IPS-18a (cell line): ENCODE measurements at regions not wholly inside any gene's neighbourhood (a gene's known extent, or its start where the extent isn't known, plus 50 kb on each side); places are given as distances from the start of the nearest gene placed in this dataset.

ENCODE experiments used
- H3K27ac ChIP-seq: one replicate; pipeline ENCODE4 v1.5.1; 2013; ENCODE audit warnings: low read length
- H3K27me3 ChIP-seq: one replicate; pipeline ENCODE4 v1.6.1; 2013; ENCODE audit warnings: mild to moderate bottlenecking, low read length; ENCODE audit not compliant: control insufficient read depth, insufficient read depth
- H3K36me3 ChIP-seq: one replicate; pipeline ENCODE4 v1.6.1; 2013; ENCODE audit warnings: low read depth, low read length; ENCODE audit not compliant: control insufficient read depth
- H3K4me1 ChIP-seq: one replicate; pipeline ENCODE4 v1.6.1; 2013; ENCODE audit warnings: low read depth, low read length; ENCODE audit not compliant: control insufficient read depth
- H3K4me3 ChIP-seq: one replicate; pipeline ENCODE4 v1.5.1; 2013; ENCODE audit warnings: low read length
- H3K9ac ChIP-seq: one replicate; pipeline ENCODE4 v1.6.1; 2013; ENCODE audit warnings: mild to moderate bottlenecking, low read length, moderate library complexity
- H3K9me3 ChIP-seq: one replicate; pipeline ENCODE4 v1.6.1; 2013; ENCODE audit warnings: low read depth, low read length; ENCODE audit not compliant: control insufficient read depth

GRCh38 chr14:49972823-49973222 lies 79.9 kb downstream of the ARF6 start:
- no peaks in the 10 kb centered on the region for H3K4me1 ChIP-seq
- no peak overlapping the region for H3K9ac ChIP-seq

GRCh38 chr14:49975276-49975675 lies 82.4 kb downstream of the ARF6 start:
- no peak overlapping the region for H3K4me3 ChIP-seq
- no peak overlapping the region for H3K27ac ChIP-seq
- no peaks in the 10 kb centered on the region for H3K4me1 ChIP-seq

More at GRCh38 chr14:49972823-49973222, 79.9 kb downstream of the ARF6 start:
- H3K27me3 ChIP-seq: no peaks in the 10 kb centered on the region
- H3K9me3 ChIP-seq: no peaks in the 10 kb centered on the region
- H3K4me3 ChIP-seq: no peak overlapping the region
- H3K36me3 ChIP-seq: no peaks in the 10 kb centered on the region
- no peak overlapping the region for H3K27ac ChIP-seq

DNA sequence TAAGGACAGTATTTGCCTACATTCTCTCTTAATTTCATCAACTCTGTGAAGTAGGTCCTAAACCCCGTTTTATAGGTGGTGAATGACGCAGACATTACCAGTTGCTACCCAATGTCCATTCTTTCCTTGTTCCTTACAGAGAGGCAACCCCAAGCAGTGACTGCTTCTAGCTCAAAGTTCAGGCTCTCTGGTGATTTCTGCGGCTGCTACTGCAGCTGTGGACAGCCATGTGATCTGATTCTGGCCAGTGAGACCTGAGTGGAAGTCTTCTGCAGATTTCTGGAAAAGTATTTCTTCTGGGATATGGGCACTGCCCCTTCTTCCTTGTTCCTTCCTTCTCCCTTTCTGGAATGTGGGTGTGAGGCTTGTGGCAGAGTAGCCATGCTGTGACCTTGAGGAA lies 82.9 kb downstream of the ARF6 start:
- H3K9ac ChIP-seq: no peak overlapping the region
- H3K27me3 ChIP-seq: no peaks in the 10 kb centered on the region
- no peaks in the 10 kb centered on the region for H3K4me1 ChIP-seq

More at GRCh38 chr14:49975276-49975675, 82.4 kb downstream of the ARF6 start:
- H3K36me3 ChIP-seq: no peaks in the 10 kb centered on the region
- no peaks in the 10 kb centered on the region for H3K27me3 ChIP-seq
- H3K9me3 ChIP-seq: no peaks in the 10 kb centered on the region
- no peak overlapping the region for H3K9ac ChIP-seq

DNA sequence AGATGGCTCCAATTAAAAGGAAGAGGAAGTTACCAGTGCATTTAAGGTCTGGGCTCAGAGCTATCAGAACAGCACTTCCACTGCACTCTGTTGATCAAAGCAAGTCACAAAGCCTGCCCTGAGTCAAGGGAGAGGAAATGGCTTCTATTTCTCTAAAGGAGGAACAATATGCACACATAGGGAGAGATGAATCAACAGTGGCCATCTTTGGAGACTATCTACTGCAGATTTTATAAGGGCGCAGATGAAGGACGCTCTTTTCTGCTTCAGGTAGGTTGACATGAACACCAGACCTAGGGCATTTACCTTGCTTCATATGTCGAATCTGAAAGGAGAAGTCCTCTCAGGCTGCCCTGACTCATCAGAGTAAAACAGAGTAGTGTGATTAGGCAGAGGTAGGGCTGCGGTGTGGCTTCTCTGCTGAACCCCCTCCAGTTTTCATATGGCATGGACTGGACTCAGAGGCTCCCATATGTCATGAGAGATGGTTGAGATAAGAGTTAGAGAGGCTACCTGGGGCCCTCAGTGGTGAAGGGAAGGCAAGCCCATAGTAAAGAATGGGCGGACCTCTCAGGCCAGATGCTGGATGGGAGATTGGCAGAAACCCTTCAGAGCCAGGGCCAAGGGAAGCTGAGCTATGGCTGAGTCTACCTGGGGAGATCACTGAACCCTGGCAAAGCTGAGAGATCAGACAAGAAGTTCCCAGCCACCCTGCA lies 84.4 kb downstream of the ARF6 start:
- Histone ChIP-seq H3K9ac (no peak overlapping the region), H3K4me3 (no peak overlapping the region), H3K36me3 (no peaks in the 10 kb centered on the region), H3K9me3 (no peaks in the 10 kb centered on the region), H3K27me3 (no peaks in the 10 kb centered on the region), H3K27ac (no peak overlapping the region), H3K4me1 (no peaks in the 10 kb centered on the region)

More for the DNA sequence above, 82.9 kb downstream of the ARF6 start:
- Histone ChIP-seq H3K36me3 (no peaks in the 10 kb centered on the region), H3K9me3 (no peaks in the 10 kb centered on the region), H3K4me3 (no peak overlapping the region), H3K27ac (no peak overlapping the region)

DNA sequence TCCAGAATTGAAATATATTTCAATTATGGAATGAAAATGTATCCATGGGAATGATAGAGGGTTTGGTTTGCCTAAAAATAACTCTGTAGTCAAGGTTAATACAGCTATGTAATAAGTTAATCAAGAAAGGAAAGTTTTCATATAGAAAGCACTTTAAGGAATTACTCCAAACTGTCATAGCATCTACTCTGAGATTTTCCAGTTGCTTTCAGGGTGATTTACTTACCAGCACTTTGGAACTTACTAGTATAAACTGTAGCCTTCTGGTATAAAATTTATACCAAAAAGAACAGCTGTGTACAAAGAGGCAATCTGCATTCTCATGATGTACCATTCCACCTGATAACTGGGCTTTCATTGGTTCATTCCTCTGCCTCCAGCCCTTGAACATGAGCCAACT lies 87.1 kb downstream of the ARF6 start:
- Histone ChIP-seq H3K4me1 (no peaks in the 10 kb centered on the region), H3K36me3 (no peaks in the 10 kb centered on the region), H3K4me3 (no peak overlapping the region), H3K27me3 (no peaks in the 10 kb centered on the region), H3K9me3 (no peaks in the 10 kb centered on the region), H3K27ac (no peak overlapping the region), H3K9ac (no peak overlapping the region)

GRCh38 chr14:49982082-49982481 lies 89.2 kb downstream of the ARF6 start:
- Histone ChIP-seq H3K9ac (no peak overlapping the region), H3K4me1 (no peaks in the 10 kb centered on the region), H3K36me3 (no peaks in the 10 kb centered on the region), H3K4me3 (no peak overlapping the region), H3K27ac (no peak overlapping the region), H3K9me3 (no peaks in the 10 kb centered on the region), H3K27me3 (no peaks in the 10 kb centered on the region)

GRCh38 chr14:49982501-49982951 lies 89.6 kb downstream of the ARF6 start:
- no peaks in the 10 kb centered on the region for H3K9me3 ChIP-seq
- no peak overlapping the region for H3K9ac ChIP-seq
- no peaks in the 10 kb centered on the region for H3K27me3 ChIP-seq
- no peaks in the 10 kb centered on the region for H3K36me3 ChIP-seq
- H3K4me1 ChIP-seq: no peaks in the 10 kb centered on the region
- H3K4me3 ChIP-seq: no peak overlapping the region
- no peak overlapping the region for H3K27ac ChIP-seq

- Histone ChIP-seq H3K36me3 (no peaks in the 10 kb centered on the region), H3K9ac (no peak overlapping the region), H3K4me3 (no peak overlapping the region), H3K9me3 (no peaks in the 10 kb centered on the region), H3K27ac (no peak overlapping the region), H3K27me3 (no peaks in the 10 kb centered on the region), H3K4me1 (no peaks in the 10 kb centered on the region)
These were observed 91.5 kb downstream of the ARF6 start for GRCh38 chr14:49984424-49984823.

- no peak overlapping the region for H3K4me3 ChIP-seq
- H3K27ac ChIP-seq: no peak overlapping the region
- H3K9me3 ChIP-seq: no peaks in the 10 kb centered on the region
- no peaks in the 10 kb centered on the region for H3K36me3 ChIP-seq
- H3K4me1 ChIP-seq: no peaks in the 10 kb centered on the region
- H3K9ac ChIP-seq: no peak overlapping the region
- no peaks in the 10 kb centered on the region for H3K27me3 ChIP-seq
These were observed 93.6 kb downstream of the ARF6 start for GRCh38 chr14:49986343-49987014.

GRCh38 chr14:49988080-49988990 lies 95.5 kb downstream of the ARF6 start:
- Histone ChIP-seq H3K4me3 (no peak overlapping the region), H3K27me3 (no peaks in the 10 kb centered on the region), H3K4me1 (no peaks in the 10 kb centered on the region), H3K36me3 (no peaks in the 10 kb centered on the region), H3K9ac (no peak overlapping the region), H3K27ac (no peak overlapping the region), H3K9me3 (no peaks in the 10 kb centered on the region)

GRCh38 chr14:49989966-49990365 lies 97.1 kb downstream of the ARF6 start:
- H3K27ac ChIP-seq: no peak overlapping the region
- H3K27me3 ChIP-seq: no peaks in the 10 kb centered on the region
- H3K4me1 ChIP-seq: no peaks in the 10 kb centered on the region
- no peak overlapping the region for H3K4me3 ChIP-seq
- H3K9me3 ChIP-seq: no peaks in the 10 kb centered on the region
- no peak overlapping the region for H3K9ac ChIP-seq
- H3K36me3 ChIP-seq: no peaks in the 10 kb centered on the region
